CD4-positive, alpha-beta T cell (primary cell): ENCODE measurements at regions not wholly inside any gene's neighbourhood (a gene's known extent, or its start where the extent isn't known, plus 50 kb on each side); places are given as distances from the start of the nearest gene placed in this dataset.

Experiments used
- ATAC-seq: fragments of 200-7000 bp; cut with Tn5 transposase; one replicate; pipeline ENCODE4 v1.10.0; 2022; ENCODE audit warnings: mild to moderate bottlenecking; ENCODE audit not compliant: poor library complexity
- CTCF ChIA-PET: fragments of 350-600 bp; sonication (Branson Sonifier 250); formaldehyde crosslinking; loops from one replicate; lab custom pipeline; 2021; ENCODE audit warnings: antibody characterized with exemption, inconsistent platforms; lab: Charles Lee
- POLR2A ChIA-PET: fragments of 350-600 bp; sonication (Branson Sonifier 250); formaldehyde crosslinking; loops from one replicate; lab custom pipeline; 2021; ENCODE audit warnings: antibody characterized with exemption, inconsistent platforms; lab: Charles Lee
- DNase-seq, 14 experiments: peaks; one replicate each; pipeline ENCODE4 v3.0.0-alpha.2; 2013 to 2020; ENCODE audit warnings: mixed read lengths in 2 of 14
- H3K27ac ChIP-seq, 2 donors: one replicate each; pipeline versions ENCODE4 v1.5.1 to v1.7.0; 2013; ENCODE audit warnings: low read length in 2 of 2, low read depth in 1 of 2, mild to moderate bottlenecking in 1 of 2
- H3K27me3 ChIP-seq, 2 experiments: 1 replicate in 1 of 2; 2 replicates in 1 of 2; pipeline versions ENCODE4 v1.6.1 to v1.7.0; 2013; ENCODE audit warnings: low read length in 2 of 2, control low read depth in 1 of 2, mild to moderate bottlenecking in 1 of 2, moderate library complexity in 1 of 2; ENCODE audit not compliant: insufficient read depth in 2 of 2, control insufficient read depth in 1 of 2
- H3K36me3 ChIP-seq: one replicate; pipeline ENCODE4 v1.6.1; 2013; ENCODE audit warnings: low read length, control low read depth; ENCODE audit not compliant: insufficient read depth
- H3K4me1 ChIP-seq: one replicate; pipeline ENCODE4 v1.6.1; 2013; ENCODE audit warnings: low read length, control low read depth; ENCODE audit not compliant: insufficient read depth
- H3K4me3 ChIP-seq: one replicate; pipeline ENCODE4 v1.5.1; 2013; ENCODE audit warnings: mild to moderate bottlenecking, low read length, moderate library complexity
- H3K9me3 ChIP-seq, 2 experiments: 1 replicate in 1 of 2; 2 replicates in 1 of 2; pipeline versions ENCODE4 v1.6.1 to v1.7.0; 2013; ENCODE audit warnings: low read length in 2 of 2, mild to moderate bottlenecking in 2 of 2, control low read depth in 1 of 2, moderate library complexity in 1 of 2; ENCODE audit not compliant: control insufficient read depth in 1 of 2, insufficient read depth in 1 of 2
- H3K27ac Mint-ChIP-seq: one replicate; pipeline ENCODE4 v1.8.0; 2020; ENCODE audit warnings: mixed read lengths
- H3K27me3 Mint-ChIP-seq: one replicate; pipeline ENCODE4 v1.8.0; 2021; ENCODE audit warnings: mixed read lengths
- H3K36me3 Mint-ChIP-seq: one replicate; pipeline ENCODE4 v1.8.0; 2021; ENCODE audit warnings: low read depth, mixed read lengths
- H3K4me1 Mint-ChIP-seq: one replicate; pipeline ENCODE4 v1.8.0; 2021; ENCODE audit warnings: low read depth, mixed read lengths
- H3K4me3 Mint-ChIP-seq: one replicate; pipeline ENCODE4 v1.8.0; 2020; ENCODE audit warnings: mild to moderate bottlenecking, mixed read lengths
- H3K9me3 Mint-ChIP-seq: one replicate; pipeline ENCODE4 v1.8.0; 2020; ENCODE audit warnings: mixed read lengths
- CTCF ChIP-seq: fragments of 200-600 bp; IDR thresholded peaks from one replicate; pipeline ENCODE4 v1.8.0; 2022; ENCODE audit warnings: antibody characterized with exemption, mild to moderate bottlenecking
- intact Hi-C, 2 experiments: fragments of 100-400 bp; cut with DNase I in 1 of 2; cut with micrococcal nuclease in 1 of 2; formaldehyde crosslinking; loops; one replicate each; pipeline versions ENCODE4 v1.15.1 to v1.9.0; 2023 to 2025; cut with DNase I, micrococcal nuclease

- no peak overlapping the region for H3K4me3 ChIP-seq
- no peak overlapping the region for H3K27ac ChIP-seq
- no peak for TF ChIP-seq CTCF
- DNase-seq, result no peak
- no peak overlapping the region for H3K4me3 Mint-ChIP-seq
- ChIA-PET POLR2A (no interaction called here), CTCF (no interaction called here)
- H3K9me3 Mint-ChIP-seq, result peaks cover 11% of the 10 kb centered on the region
- H3K36me3 Mint-ChIP-seq, result no peaks in the 10 kb centered on the region
- H3K27me3 Mint-ChIP-seq, result no peaks in the 10 kb centered on the region
- H3K36me3 ChIP-seq, result no peaks in the 10 kb centered on the region
- no peak for ATAC-seq
- H3K4me1 ChIP-seq, result no peaks in the 10 kb centered on the region
- H3K4me1 Mint-ChIP-seq, result no peaks in the 10 kb centered on the region
- H3K9me3 ChIP-seq, result peaks cover 3 to 6% of the 10 kb centered on the region in 2 experiments
- H3K27me3 ChIP-seq, result no peaks in the 10 kb centered on the region
- intact Hi-C loops, result no loop called here
- H3K27ac Mint-ChIP-seq, result no peak overlapping the region
These were observed 1348.0 kb upstream of the ATXN8OS start for GRCh38 chr13:68759617-68760016.

- Histone ChIP-seq H3K36me3 (no peaks in the 10 kb centered on the region), H3K4me3 (no peak overlapping the region), H3K27ac (no peak overlapping the region), H3K4me1 (no peaks in the 10 kb centered on the region), H3K9me3 (peaks cover 0 to 6% of the 10 kb centered on the region in 2 experiments), H3K27me3 (no peaks in the 10 kb centered on the region)
- Mint-ChIP-seq H3K27me3 (no peaks in the 10 kb centered on the region), H3K4me3 (no peak overlapping the region), H3K36me3 (no peaks in the 10 kb centered on the region), H3K4me1 (no peaks in the 10 kb centered on the region), H3K9me3 (peaks cover 8% of the 10 kb centered on the region), H3K27ac (no peak overlapping the region)
- intact Hi-C loops, result no loop called here
- no peak for TF ChIP-seq CTCF
- POLR2A ChIA-PET, result no interaction called here
- no peak for DNase-seq
- no peak for ATAC-seq
- CTCF ChIA-PET, result no interaction called here
These were observed 1357.8 kb upstream of the ATXN8OS start for GRCh38 chr13:68749796-68750195.

GRCh38 chr13:68748038-68748437, 1359.6 kb upstream of the ATXN8OS start:
- Mint-ChIP-seq H3K36me3 (no peaks in the 10 kb centered on the region), H3K9me3 (peaks cover 5% of the 10 kb centered on the region), H3K27ac (no peak overlapping the region), H3K27me3 (no peaks in the 10 kb centered on the region), H3K4me1 (no peaks in the 10 kb centered on the region), H3K4me3 (no peak overlapping the region)
- no peak for TF ChIP-seq CTCF
- Histone ChIP-seq H3K9me3 (peaks cover 0 to 6% of the 10 kb centered on the region in 2 experiments), H3K36me3 (no peaks in the 10 kb centered on the region), H3K27me3 (no peaks in the 10 kb centered on the region), H3K4me3 (no peak overlapping the region), H3K4me1 (no peaks in the 10 kb centered on the region), H3K27ac (no peak overlapping the region)
- POLR2A ChIA-PET, result no interaction called here
- CTCF ChIA-PET, result no interaction called here
- ATAC-seq (no peak), DNase-seq (no peak)
- intact Hi-C loops, result no loop called here
